NCI-H187 treated with DMSO at 0.1 percent for 48 hours (cell line): ENCODE measurements at regions not wholly inside any gene's neighbourhood (a gene's known extent, or its start where the extent isn't known, plus 50 kb on each side); places are given as distances from the start of the nearest gene placed in this dataset.
"Not testable (repeated sequence)": the region's sequence is repeated elsewhere in the genome, so short reads cannot be mapped to it uniquely, and the experiment has no call there.

Experiments
- DNase-seq: peaks from one replicate; lab custom pipeline; 2025; lab: John Stamatoyannopoulos, UW

DNA sequence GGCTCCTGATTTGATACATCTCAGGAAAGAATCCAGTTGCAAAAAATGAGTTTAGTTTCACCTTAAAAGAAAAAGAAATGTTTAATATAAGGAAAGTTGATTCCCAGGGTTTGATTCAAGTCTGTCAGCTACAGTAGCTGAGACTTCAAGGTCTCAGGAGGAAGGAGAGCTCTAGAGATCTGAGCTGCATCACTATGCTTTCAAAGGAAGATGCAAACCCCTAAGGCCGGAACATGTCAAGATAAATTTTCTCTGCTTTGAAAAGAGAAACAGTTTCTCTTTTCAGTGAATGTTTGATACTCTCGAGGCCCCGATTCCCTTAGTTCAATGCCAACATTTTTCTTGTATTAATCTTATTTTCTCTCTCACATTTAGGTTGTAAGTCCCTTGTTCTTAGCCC is 128.6 kb downstream of the RGPD3 start:
- DNase-seq: no peak

DNA sequence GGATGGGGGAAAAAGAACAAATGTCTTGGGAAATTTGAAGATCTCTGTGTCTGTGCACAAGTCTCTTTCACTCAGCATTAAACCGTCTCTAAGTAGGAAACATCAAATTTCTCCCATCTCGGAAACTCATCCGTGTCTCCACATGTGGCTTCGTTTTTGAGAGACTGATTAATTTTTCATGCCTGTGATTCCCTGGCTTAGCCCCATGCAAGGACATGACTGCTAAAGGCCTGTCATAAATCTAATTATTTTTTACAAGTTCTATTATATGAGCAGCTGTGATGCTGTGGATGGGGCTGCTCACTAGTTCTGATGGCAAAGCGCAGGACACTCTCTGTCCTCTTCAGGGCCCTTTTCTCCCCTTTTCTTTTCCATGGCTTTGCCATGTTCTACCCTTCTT is 129.1 kb downstream of the RGPD3 start:
- DNase-seq: no peak

DNA sequence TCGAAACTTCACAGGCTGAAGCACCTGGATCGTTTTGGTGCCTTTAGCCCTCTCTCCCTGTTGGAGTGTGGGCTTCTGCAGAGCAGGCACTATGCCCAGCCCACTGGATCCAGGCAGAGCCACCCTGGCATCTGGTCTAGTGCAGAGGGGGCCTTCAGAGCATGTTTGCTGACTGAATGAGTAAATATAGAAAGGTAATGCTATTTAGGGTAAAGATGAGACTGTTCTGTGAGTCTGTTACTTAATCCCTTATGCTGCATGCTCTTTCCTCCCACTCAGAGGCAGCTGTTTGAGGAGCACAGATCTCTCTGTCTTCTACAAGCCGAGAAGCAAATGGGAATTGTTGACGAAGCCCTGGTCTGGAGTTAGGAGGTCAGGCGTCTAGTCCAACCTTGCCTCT is 130.2 kb downstream of the RGPD3 start:
- DNase-seq: no peak

- no peak for DNase-seq
Observed at GRCh38 chr2:106336737-106337136, 131.5 kb downstream of the RGPD3 start.

DNA sequence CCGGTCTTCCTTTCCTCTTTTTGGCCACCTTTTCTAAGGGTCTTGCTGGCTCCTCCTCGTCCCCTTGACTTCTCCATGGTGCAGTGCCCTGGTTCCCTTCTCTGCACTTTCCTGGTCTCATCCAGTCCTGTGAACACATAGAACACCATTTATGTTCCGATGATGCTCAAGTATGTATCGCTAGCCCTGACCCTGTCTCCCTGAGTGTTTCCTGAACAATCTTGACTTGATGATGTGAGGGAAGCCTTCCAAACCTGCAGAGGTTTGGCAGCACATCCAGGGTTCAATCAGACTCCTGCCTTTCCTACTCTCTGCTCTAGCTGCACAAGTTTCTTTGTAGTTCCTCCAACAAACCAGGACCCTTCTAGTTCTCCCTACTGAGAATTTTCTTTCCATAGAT is 132.1 kb downstream of the RGPD3 start:
- no peak for DNase-seq

GRCh38 chr2:106334802-106335201 is 133.4 kb downstream of the RGPD3 start:
- DNase-seq: no peak

GRCh38 chr2:106333253-106333873 is 134.8 kb downstream of the RGPD3 start:
- DNase-seq: not testable (repeated sequence)

DNA sequence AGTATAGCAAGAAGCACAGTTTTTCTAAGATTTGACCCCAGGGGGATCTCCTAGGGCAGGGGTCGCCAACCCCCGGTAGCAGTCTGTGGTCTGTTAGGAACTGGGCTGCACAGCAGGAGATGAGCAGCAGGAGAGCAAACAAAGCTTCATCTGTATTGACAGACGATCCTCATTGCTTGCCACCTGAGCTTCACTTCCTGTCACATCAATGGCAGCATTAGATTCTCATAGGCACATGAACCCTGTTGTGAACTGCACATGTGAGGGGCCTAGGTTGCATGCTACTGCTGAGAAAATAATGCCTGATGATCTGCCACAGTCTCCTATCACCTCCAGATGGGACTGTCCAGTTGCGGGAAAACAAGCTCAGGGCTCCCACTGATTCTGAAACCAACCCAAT is 136.2 kb downstream of the RGPD3 start:
- no peak for DNase-seq

GRCh38 chr2:106330384-106331261 is 136.5 kb upstream of the UXS1 start:
- DNase-seq: not testable (repeated sequence)

DNA sequence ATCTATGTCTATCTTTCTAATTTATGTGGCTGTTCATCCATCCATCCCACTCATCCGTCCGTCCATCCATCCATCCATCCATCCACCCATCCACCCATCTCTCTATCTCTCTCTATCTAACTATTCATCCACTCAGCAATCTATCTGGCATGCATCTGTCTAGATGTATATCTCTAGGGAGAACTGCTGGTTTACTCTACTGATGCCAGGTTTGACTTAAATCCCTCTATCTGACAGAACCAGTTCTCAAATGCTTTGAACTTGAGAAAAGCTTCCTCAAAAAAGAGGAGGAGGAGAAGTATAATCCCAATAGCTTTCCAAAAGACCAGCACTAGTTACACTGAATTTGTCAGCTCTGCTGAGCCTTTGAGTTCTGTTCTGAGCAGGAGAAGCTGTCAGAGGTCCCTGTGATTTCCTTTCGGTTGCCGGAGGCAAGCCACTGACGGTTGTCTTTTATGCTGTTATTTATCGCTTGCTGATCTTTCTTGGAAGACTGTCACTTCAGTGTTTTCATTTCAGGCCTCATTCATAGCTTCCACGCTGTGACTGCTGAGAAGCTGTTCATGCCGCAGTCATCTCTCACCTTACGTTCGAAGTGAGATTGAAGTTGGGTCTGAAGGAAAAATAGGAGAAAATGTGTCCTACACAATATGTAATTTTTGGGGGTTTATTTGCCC is 129.4 kb upstream of the UXS1 start:
- no peak for DNase-seq

- DNase-seq: no peak
Observed at GRCh38 chr2:106322281-106322680, 128.2 kb upstream of the UXS1 start.

- not testable (repeated sequence) for DNase-seq
Observed at GRCh38 chr2:106320439-106320838, 126.3 kb upstream of the UXS1 start.

DNA sequence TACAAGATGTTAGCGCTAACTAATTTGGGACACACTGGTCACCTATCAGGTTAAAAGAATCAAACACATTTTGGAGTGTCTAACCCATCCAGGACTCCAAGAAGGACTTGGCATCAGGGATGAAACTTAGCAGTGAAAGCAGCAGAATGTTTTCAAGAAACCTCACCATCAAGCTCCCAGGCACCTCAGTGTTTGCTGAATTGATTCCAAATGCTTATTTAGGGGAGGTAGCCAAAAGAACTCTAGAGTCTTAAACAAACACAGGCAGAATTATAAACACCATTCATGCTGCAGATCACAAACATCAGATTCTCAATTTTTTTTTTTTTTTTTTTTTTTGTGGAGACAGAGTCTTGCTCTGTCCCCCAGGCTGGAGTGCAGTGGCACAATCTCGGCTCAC is 122.8 kb upstream of the UXS1 start:
- DNase-seq: no peak

DNA sequence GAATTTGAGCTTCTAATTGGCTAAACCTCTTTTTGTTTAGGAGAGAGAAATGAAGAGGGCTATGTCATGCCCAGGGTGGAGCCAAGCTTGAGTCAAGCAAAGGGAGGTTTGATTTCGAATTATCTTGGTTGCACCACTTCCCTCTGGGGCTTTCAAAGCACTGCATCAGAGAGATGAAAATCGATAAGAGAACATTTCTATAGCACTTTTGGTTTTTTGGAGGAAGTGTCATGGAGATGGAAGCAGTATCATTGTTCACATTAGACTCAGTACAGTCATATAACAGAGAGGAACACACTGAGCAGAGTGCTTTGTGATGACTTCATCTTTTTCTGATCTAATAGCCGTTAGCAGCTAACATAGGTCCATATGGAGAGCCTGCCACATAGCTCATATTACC is 120.3 kb upstream of the UXS1 start:
- DNase-seq: no peak

- DNase-seq: no peak
Observed at GRCh38 chr2:106311041-106311370, 116.9 kb upstream of the UXS1 start.

GRCh38 chr2:106307860-106308259 is 113.8 kb upstream of the UXS1 start:
- no peak for DNase-seq

DNA sequence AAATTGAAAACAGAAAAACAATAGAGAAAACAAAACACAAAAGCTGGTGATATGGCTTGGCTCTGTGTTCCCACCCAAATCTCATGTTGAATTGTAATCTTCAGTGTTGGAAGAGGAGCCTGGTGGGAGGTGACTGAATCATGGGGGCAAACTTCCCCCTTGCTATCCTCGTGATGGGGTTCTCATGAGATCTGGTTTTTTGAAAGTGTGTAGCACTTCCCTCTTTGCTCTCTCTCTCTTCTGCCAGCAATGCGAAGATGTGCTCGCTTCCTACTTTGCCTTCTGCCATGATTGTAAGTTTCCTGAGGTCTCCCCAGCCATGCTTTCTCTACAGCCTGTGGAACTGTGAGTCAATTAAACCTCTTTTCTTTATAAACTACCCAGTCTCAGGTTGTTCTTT is 112.3 kb upstream of the UXS1 start:
- DNase-seq: no peak

DNA sequence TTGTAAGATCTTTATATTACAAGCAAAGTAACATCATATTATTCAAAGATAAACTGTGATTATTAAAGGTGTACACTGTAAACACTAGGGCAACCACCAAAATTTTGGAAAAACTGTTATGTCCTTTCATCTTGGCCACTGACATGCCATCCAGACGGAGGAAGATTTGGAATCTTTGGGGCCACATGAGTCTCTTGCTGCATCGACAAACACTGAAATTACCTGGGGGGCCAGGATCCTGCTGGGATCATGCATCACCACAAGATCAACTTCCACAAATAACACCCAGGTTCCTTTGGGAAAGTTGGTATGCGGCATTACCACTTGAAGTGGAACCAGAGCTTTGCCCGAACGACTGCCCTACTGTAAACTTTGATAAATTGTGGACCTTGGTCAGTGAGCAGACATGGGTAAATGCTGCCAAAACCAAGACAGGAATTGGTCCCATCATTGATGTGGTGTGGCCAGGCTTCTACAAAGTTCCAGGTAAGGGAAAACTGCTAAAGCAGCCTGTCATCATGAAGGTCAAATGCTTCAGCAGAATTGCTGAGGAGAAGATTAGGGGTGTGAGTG is 110.6 kb upstream of the UXS1 start:
- no peak for DNase-seq

DNA sequence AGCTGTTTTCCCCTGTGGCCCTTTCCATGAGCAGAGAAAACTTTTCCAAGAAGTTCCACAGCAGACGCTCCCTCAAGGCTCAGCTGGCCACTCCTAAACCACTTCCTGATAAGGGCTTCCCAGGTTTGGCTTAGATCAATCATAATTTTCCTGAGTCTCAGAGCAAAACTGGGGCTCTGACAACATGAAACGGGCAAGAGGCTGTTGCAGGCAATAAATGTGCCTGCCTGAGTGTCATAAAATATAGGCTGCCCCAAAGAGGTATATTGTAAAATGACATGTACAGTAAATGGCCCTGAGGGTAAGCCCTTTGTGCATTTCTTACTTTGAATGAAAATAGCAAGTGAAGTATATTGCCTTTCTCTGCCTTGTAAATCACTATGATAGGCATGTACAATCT is 105.6 kb upstream of the UXS1 start:
- no peak for DNase-seq

GRCh38 chr2:106296182-106296815 is 102.2 kb upstream of the UXS1 start:
- no peak for DNase-seq

GRCh38 chr2:106294182-106294581 is 100.1 kb upstream of the UXS1 start:
- DNase-seq: no peak

- DNase-seq: no peak
Observed at GRCh38 chr2:106293271-106293783, 99.2 kb upstream of the UXS1 start.
